ENCODE measurements at regions not wholly inside any gene's neighbourhood (a gene's known extent, or its start where the extent isn't known, plus 50 kb on each side); places are given as distances from the start of the nearest gene placed in this dataset.
"Not testable (repeated sequence)": the region's sequence is repeated elsewhere in the genome, so short reads cannot be mapped to it uniquely, and the experiment has no call there.

DNA sequence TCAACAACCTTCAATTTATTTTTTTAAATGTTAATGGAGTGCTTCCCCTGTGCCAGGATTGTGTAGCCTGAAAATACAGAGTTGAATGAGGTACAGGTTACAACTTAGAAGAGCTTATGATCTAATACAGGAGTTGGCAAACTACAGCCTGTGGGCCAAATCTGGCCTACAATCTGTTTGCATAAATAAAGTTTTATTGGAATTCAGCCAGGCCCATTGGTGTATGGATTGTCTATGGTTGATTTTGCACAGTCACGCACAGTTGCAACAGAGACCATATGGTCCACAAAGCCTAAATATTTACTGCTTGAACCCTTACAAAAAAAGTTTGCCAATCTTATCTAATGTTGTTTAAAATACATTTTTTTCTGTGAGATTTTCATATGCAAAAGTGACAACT lies 177.3 kb upstream of the CCN2 start:
- no peak overlapping the region for H3K27ac ChIP-seq (ENCODE audit: low read depth)
- no peak overlapping the region for H3K4me3 ChIP-seq (ENCODE audit: low read depth, low read length)
- WGBS: 94% methylated on average over 1 of the region's 1 CpG
- H3K36me3 ChIP-seq (ENCODE audit: insufficient read depth): no peaks in the 10 kb centered on the region
- no peak for DNase-seq (ENCODE audit: extremely low spot score)
- H3K4me1 ChIP-seq (ENCODE audit: insufficient read depth): no peaks in the 10 kb centered on the region

- H3K27ac ChIP-seq (ENCODE audit: low read depth): no peak overlapping the region
- DNase-seq (ENCODE audit: extremely low spot score): no peak
- 95% methylated on average over 2 of the region's 2 CpGs for WGBS
- H3K36me3 ChIP-seq (ENCODE audit: insufficient read depth): no peaks in the 10 kb centered on the region
- no peak overlapping the region for H3K4me3 ChIP-seq (ENCODE audit: low read depth, low read length)
- H3K4me1 ChIP-seq (ENCODE audit: insufficient read depth): no peaks in the 10 kb centered on the region
These were observed 175.0 kb upstream of the CCN2 start for GRCh38 chr6:132126150-132126549.

DNA sequence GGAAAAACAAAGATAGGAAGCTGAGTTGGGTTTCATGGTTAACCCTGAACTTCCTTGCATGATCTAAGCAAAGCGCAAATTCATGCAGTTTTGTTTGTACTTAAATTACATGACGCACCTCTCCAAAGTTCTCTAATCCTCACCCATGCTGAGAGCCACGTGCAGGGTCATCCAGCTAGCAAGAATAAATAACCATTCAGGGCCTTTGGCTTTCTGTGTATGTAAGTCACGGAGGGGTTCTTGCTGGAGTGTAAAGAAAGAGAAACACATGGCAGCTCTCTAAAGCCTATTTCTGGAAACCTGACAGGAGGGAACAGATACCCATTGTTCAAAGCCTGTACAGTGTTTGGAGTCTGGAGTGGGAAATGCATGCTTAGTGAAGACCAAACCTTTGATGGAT lies 171.7 kb upstream of the CCN2 start:
- H3K36me3 ChIP-seq (ENCODE audit: insufficient read depth): no peaks in the 10 kb centered on the region
- no peak overlapping the region for H3K4me3 ChIP-seq (ENCODE audit: low read depth, low read length)
- 37% methylated on average over 4 of the region's 4 CpGs for WGBS
- DNase-seq (ENCODE audit: extremely low spot score): no peak
- H3K27ac ChIP-seq (ENCODE audit: low read depth): no peak overlapping the region
- no peaks in the 10 kb centered on the region for H3K4me1 ChIP-seq (ENCODE audit: insufficient read depth)

DNA sequence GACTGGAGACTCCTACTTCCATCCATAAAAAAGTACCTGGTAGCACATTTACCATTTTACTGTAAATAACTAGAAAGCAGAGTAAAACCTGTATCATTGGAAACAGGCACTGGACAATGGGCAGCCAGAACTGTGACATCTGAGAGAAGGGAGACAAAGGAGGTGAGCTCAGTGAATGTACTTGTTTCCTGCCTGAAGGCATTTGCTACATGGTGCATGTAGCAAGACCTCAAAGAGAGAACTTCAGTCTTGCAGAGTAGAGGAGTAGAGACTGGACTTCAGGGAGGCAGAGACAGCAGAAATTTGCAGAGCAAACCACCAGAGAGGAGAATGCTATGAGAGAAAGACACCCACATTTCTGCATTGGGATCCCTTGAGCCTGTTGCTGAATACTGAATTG lies 171.0 kb upstream of the CCN2 start:
- DNase-seq (ENCODE audit: extremely low spot score): no peak
- Histone ChIP-seq H3K4me1 (ENCODE audit: insufficient read depth) (no peaks in the 10 kb centered on the region), H3K4me3 (ENCODE audit: low read depth, low read length) (no peak overlapping the region), H3K36me3 (ENCODE audit: insufficient read depth) (no peaks in the 10 kb centered on the region), H3K27ac (ENCODE audit: low read depth) (no peak overlapping the region)

DNA sequence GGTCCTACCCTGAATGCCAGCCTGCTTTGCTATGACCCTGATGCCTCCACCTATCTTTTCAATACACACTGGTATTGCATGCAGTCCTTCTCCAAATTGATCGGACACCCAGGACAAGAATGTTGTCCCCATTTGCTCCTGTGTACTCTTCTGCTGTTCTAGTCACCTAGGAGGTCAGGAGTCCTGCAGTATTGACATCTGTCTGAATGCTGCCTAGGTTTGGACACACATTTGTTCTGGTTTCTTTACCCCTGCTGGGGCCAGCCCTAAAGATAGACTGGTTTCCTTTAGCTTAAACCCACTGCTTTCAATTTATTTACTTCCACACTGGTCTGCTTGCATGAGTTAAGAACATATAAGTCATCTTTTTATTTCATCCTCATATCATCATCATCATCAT lies 167.0 kb upstream of the CCN2 start:
- Histone ChIP-seq H3K36me3 (ENCODE audit: insufficient read depth) (no peaks in the 10 kb centered on the region), H3K27ac (ENCODE audit: low read depth) (no peak overlapping the region), H3K4me1 (ENCODE audit: insufficient read depth) (no peaks in the 10 kb centered on the region), H3K4me3 (ENCODE audit: low read depth, low read length) (no peak overlapping the region)
- no peak for DNase-seq (ENCODE audit: extremely low spot score)
- WGBS: 99% methylated on average over 1 of the region's 1 CpG

DNA sequence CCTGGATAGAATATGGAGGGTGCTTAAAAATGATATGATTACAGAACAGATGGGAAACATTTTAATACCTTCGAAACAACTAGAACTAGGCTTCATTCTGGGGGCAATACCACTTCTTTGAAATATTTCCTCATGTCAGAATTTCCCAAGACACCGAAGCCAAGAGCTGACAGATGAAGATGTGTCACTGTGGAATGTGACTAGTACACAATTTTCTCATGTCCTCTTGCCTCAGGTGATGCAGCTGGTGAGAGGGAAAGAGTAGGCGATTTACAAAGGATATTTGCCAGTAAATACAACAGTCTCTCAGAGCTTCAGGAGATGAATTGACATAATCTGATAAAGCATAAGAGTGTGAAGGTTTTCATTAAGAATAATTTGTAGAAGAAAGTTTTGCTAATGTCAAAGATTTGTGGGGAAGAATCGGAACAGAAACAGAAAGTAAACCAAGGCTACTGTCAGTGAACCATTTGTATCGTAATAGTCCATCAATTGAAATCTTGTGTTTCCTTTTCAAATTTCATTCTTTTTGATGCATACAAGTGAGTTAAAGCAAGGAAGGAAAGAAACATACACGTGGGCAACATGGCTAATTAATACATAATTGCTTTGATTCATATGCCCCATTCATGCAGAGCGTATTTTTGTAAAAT lies 164.7 kb upstream of the CCN2 start:
- DNase-seq (ENCODE audit: extremely low spot score): no peak

GRCh38 chr6:132114201-132114825 lies 163.1 kb upstream of the CCN2 start:
- Histone ChIP-seq H3K36me3 (ENCODE audit: insufficient read depth) (no peaks in the 10 kb centered on the region), H3K27ac (ENCODE audit: low read depth) (no peak overlapping the region), H3K4me1 (ENCODE audit: insufficient read depth) (no peaks in the 10 kb centered on the region), H3K4me3 (ENCODE audit: low read depth, low read length) (no peak overlapping the region)
- DNase-seq (ENCODE audit: extremely low spot score): no peak
- whole genome bisulfite sequencing: 78% methylated on average over 8 of the region's 8 CpGs

More for the DNA sequence above, 164.7 kb upstream of the CCN2 start:
- no peaks in the 10 kb centered on the region for H3K4me1 ChIP-seq (ENCODE audit: insufficient read depth)
- no peak overlapping the region for H3K27ac ChIP-seq (ENCODE audit: low read depth)
- no peak overlapping the region for H3K4me3 ChIP-seq (ENCODE audit: low read depth, low read length)
- WGBS: 64% methylated on average over 7 of the region's 7 CpGs
- H3K36me3 ChIP-seq (ENCODE audit: insufficient read depth): no peaks in the 10 kb centered on the region

- H3K4me3 ChIP-seq (ENCODE audit: low read depth, low read length); H3K27ac ChIP-seq (ENCODE audit: low read depth); H3K36me3 ChIP-seq (ENCODE audit: insufficient read depth); H3K4me1 ChIP-seq (ENCODE audit: insufficient read depth); DNase-seq (ENCODE audit: extremely low spot score): not testable (repeated sequence)
- WGBS: 77% methylated on average over 6 of the region's 6 CpGs
These were observed 158.6 kb upstream of the CCN2 start for GRCh38 chr6:132109752-132110151.

DNA sequence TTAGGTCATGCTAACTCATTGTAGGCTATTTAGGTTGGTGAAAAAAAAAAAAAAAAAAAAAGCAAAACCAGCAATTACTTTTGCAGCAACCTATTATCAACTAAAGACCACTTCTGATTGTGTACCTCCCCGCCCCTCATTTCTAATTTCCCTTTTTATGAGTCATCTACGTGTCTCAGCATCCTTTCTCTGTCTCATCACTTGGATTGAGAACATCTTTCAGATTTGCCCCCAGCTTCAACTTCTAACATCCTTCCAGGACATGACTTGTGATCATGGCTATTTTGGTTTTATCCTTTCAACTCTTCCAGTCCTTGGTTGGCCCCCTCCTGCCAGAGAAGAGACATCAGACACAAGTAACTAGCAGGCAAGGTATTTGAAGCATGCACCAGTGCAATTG lies 156.7 kb upstream of the CCN2 start:
- Histone ChIP-seq H3K27ac (ENCODE audit: low read depth) (no peak overlapping the region), H3K36me3 (ENCODE audit: insufficient read depth) (no peaks in the 10 kb centered on the region), H3K4me3 (ENCODE audit: low read depth, low read length) (no peak overlapping the region), H3K4me1 (ENCODE audit: insufficient read depth) (no peaks in the 10 kb centered on the region)
- WGBS: 83% methylated on average over 2 of the region's 2 CpGs
- no peak for DNase-seq (ENCODE audit: extremely low spot score)

- Histone ChIP-seq H3K36me3 (ENCODE audit: insufficient read depth) (no peaks in the 10 kb centered on the region), H3K4me3 (ENCODE audit: low read depth, low read length) (no peak overlapping the region), H3K4me1 (ENCODE audit: insufficient read depth) (no peaks in the 10 kb centered on the region), H3K27ac (ENCODE audit: low read depth) (no peak overlapping the region)
- 69% methylated on average over 3 of the region's 3 CpGs for WGBS
- DNase-seq (ENCODE audit: extremely low spot score): no peak
These were observed 150.4 kb upstream of the CCN2 start for GRCh38 chr6:132101535-132101934.

GRCh38 chr6:132100388-132100990 lies 149.3 kb upstream of the CCN2 start:
- WGBS: 83% methylated on average over 4 of the region's 4 CpGs

GRCh38 chr6:132096996-132097395 lies 145.8 kb upstream of the CCN2 start:
- H3K27ac ChIP-seq (ENCODE audit: low read depth): no peak overlapping the region
- H3K36me3 ChIP-seq (ENCODE audit: insufficient read depth): no peaks in the 10 kb centered on the region
- H3K4me1 ChIP-seq (ENCODE audit: insufficient read depth): no peaks in the 10 kb centered on the region
- DNase-seq (ENCODE audit: extremely low spot score): no peak
- no peak overlapping the region for H3K4me3 ChIP-seq (ENCODE audit: low read depth, low read length)
- 93% methylated on average over 5 of the region's 5 CpGs for WGBS

More at GRCh38 chr6:132100388-132100990, 149.3 kb upstream of the CCN2 start:
- Histone ChIP-seq H3K27ac (ENCODE audit: low read depth) (no peak overlapping the region), H3K36me3 (ENCODE audit: insufficient read depth) (no peaks in the 10 kb centered on the region), H3K4me3 (ENCODE audit: low read depth, low read length) (no peak overlapping the region), H3K4me1 (ENCODE audit: insufficient read depth) (no peaks in the 10 kb centered on the region)
- DNase-seq (ENCODE audit: extremely low spot score): no peak

DNA sequence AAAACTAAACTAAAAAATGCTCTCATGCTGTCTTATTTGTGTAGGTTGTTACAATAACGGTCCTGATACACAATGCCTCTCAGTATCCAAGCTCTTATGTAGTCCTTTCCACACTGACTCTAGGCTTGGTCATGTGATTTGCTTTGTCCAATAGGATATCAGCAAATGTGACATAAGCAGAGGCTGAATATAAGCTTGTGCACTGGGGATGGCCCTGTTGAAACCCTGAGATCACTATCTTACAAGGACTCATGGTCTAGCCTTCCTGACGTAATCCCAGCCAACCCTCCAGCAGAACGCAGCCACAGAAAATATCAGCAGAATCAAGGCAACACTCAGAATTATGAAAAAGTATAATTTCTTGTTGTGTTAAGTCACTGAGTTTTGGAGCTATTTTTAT lies 145.1 kb upstream of the CCN2 start:
- H3K27ac ChIP-seq (ENCODE audit: low read depth): no peak overlapping the region
- WGBS: 92% methylated on average over 3 of the region's 3 CpGs
- no peak overlapping the region for H3K4me3 ChIP-seq (ENCODE audit: low read depth, low read length)
- no peak for DNase-seq (ENCODE audit: extremely low spot score)
- no peaks in the 10 kb centered on the region for H3K4me1 ChIP-seq (ENCODE audit: insufficient read depth)
- H3K36me3 ChIP-seq (ENCODE audit: insufficient read depth): no peaks in the 10 kb centered on the region

- 55% methylated on average over 2 of the region's 2 CpGs for WGBS
- Histone ChIP-seq H3K36me3 (ENCODE audit: insufficient read depth) (no peaks in the 10 kb centered on the region), H3K4me3 (ENCODE audit: low read depth, low read length) (no peak overlapping the region), H3K4me1 (ENCODE audit: insufficient read depth) (no peaks in the 10 kb centered on the region), H3K27ac (ENCODE audit: low read depth) (no peak overlapping the region)
- DNase-seq (ENCODE audit: extremely low spot score): no peak
These were observed 138.0 kb upstream of the CCN2 start for GRCh38 chr6:132089173-132089572.

All from urinary bladder (tissue), 3 donors.